ENCODE measurements at regions not wholly inside any gene's neighbourhood (a gene's known extent, or its start where the extent isn't known, plus 50 kb on each side); places are given as distances from the start of the nearest gene placed in this dataset.
"Not testable (repeated sequence)": the region's sequence is repeated elsewhere in the genome, so short reads cannot be mapped to it uniquely, and the experiment has no call there.

- H3K27ac Mint-ChIP-seq, result no peak overlapping the region
- no peaks in the 10 kb centered on the region for H3K4me1 Mint-ChIP-seq
- ATAC-seq, result no peak
Measured at GRCh38 chr2:107543793-107544192, 282.9 kb upstream of the RGPD4 start.

DNA sequence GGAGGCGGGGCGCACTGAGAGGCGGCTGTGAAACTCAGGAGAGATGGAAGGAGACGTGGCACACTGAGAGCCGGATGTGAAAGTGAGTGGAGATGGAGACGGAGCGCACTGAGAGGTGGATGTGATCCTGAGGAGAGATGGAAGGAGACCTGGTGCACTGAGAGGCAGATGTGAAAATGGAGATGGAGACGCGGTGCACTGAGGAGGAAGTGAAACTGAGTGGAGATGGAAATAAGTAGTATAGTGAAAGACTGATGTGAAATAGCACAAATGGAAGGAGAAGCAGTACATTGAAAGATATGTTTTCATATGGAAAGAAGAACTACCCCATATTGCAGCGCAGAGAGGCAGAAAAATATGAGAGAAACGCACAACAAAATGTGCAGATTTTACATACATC is 281.6 kb upstream of the RGPD4 start:
- no peaks in the 10 kb centered on the region for H3K36me3 Mint-ChIP-seq
- no peaks in the 10 kb centered on the region for H3K9me3 Mint-ChIP-seq
- no peak for ATAC-seq
- no peak overlapping the region for H3K27ac Mint-ChIP-seq
- H3K27me3 Mint-ChIP-seq, result no peaks in the 10 kb centered on the region
- H3K4me1 Mint-ChIP-seq, result no peaks in the 10 kb centered on the region
- H3K4me3 Mint-ChIP-seq, result no peak overlapping the region

More at GRCh38 chr2:107543793-107544192, 282.9 kb upstream of the RGPD4 start:
- H3K36me3 Mint-ChIP-seq, result no peaks in the 10 kb centered on the region
- no peaks in the 10 kb centered on the region for H3K9me3 Mint-ChIP-seq
- no peaks in the 10 kb centered on the region for H3K27me3 Mint-ChIP-seq
- H3K4me3 Mint-ChIP-seq, result no peak overlapping the region

DNA sequence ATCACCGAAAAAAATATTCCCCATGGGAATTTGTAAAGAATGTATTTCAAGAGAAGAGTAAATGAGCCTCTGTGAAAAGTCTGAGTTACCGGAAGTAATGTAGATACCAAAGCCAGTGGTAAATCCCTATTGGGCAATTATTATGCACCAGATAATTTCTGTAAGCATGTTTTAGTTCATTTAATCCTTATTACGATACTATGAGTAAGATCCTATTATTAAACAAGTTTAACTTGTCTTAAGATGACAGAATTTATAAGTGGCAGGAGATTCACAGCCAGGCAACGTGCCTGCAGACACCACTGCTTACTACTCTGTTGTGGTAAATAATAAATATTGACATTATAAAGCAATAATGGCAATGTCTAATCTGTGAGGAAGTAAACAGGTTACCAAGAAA is 280.8 kb upstream of the RGPD4 start:
- H3K27me3 Mint-ChIP-seq, result no peaks in the 10 kb centered on the region
- ATAC-seq, result no peak
- no peak overlapping the region for H3K4me3 Mint-ChIP-seq
- no peak overlapping the region for H3K27ac Mint-ChIP-seq
- no peaks in the 10 kb centered on the region for H3K36me3 Mint-ChIP-seq
- H3K9me3 Mint-ChIP-seq, result no peaks in the 10 kb centered on the region
- H3K4me1 Mint-ChIP-seq, result no peaks in the 10 kb centered on the region

DNA sequence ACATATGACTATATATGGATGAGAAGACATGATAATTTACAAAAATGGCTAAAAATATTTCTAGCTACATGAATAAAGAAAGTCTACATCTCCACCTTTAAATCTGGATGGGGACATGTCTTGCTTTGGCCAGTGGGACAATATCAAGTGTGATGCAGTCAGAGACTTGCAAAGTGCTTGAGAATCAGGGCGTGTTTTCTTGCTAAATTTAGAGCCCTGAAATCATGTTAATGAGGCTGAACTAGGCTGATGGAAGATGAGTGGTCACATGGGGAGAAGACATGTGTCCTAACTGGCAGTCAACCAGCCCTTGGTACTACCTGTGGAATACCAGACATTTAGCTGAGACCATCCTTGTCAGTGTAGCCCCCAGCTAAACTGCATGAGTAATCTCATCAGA is 278.5 kb upstream of the RGPD4 start:
- Mint-ChIP-seq H3K4me1 (no peaks in the 10 kb centered on the region), H3K4me3 (no peak overlapping the region), H3K9me3 (no peaks in the 10 kb centered on the region), H3K27ac (no peak overlapping the region), H3K36me3 (no peaks in the 10 kb centered on the region), H3K27me3 (no peaks in the 10 kb centered on the region)
- no peak for ATAC-seq

- Mint-ChIP-seq H3K36me3 (no peaks in the 10 kb centered on the region), H3K27ac (no peak overlapping the region), H3K4me1 (no peaks in the 10 kb centered on the region), H3K9me3 (peaks cover 7% of the 10 kb centered on the region), H3K27me3 (no peaks in the 10 kb centered on the region), H3K4me3 (no peak overlapping the region)
- no peak for ATAC-seq
Measured at GRCh38 chr2:107553046-107553445, 273.6 kb upstream of the RGPD4 start.

GRCh38 chr2:107553539-107553938 is 273.2 kb upstream of the RGPD4 start:
- H3K27ac Mint-ChIP-seq, result no peak overlapping the region
- H3K4me3 Mint-ChIP-seq, result no peak overlapping the region

GRCh38 chr2:107556038-107556627 is 270.6 kb upstream of the RGPD4 start:
- H3K27me3 Mint-ChIP-seq, result no peaks in the 10 kb centered on the region
- no peak overlapping the region for H3K4me3 Mint-ChIP-seq
- peaks cover 7% of the 10 kb centered on the region for H3K9me3 Mint-ChIP-seq
- H3K27ac Mint-ChIP-seq, result no peak overlapping the region
- H3K36me3 Mint-ChIP-seq, result no peaks in the 10 kb centered on the region
- no peaks in the 10 kb centered on the region for H3K4me1 Mint-ChIP-seq
- ATAC-seq, result no peak

More at GRCh38 chr2:107553539-107553938, 273.2 kb upstream of the RGPD4 start:
- no peaks in the 10 kb centered on the region for H3K27me3 Mint-ChIP-seq
- H3K4me1 Mint-ChIP-seq, result no peaks in the 10 kb centered on the region
- no peaks in the 10 kb centered on the region for H3K36me3 Mint-ChIP-seq
- no peak for ATAC-seq
- peaks cover 7% of the 10 kb centered on the region for H3K9me3 Mint-ChIP-seq

DNA sequence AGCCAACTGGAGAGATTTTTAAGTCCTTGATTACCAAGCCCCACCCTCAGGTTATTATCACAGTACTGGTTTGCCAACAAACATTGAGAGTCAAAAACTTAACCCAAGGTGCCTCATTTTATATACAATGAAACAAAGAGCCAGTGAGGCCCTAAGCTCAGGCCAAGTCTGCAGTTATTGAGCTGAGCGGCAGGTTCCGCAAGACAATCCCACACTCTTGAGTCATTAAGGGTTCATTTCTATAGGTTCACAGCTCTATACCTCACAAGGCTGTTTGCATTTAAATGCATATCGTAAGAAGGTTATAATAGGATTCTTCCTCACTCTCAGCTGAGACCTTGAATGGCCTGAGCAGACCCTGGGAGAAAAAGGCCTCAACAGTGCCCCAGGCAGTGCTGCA is 268.4 kb upstream of the RGPD4 start:
- ATAC-seq, result no peak
- Mint-ChIP-seq H3K9me3 (peaks cover 10% of the 10 kb centered on the region), H3K4me3 (no peak overlapping the region), H3K4me1 (no peaks in the 10 kb centered on the region), H3K27me3 (no peaks in the 10 kb centered on the region), H3K27ac (no peak overlapping the region), H3K36me3 (no peaks in the 10 kb centered on the region)

GRCh38 chr2:107569496-107569895 is 257.2 kb upstream of the RGPD4 start:
- Mint-ChIP-seq H3K27me3 (no peaks in the 10 kb centered on the region), H3K36me3 (no peaks in the 10 kb centered on the region), H3K4me1 (no peaks in the 10 kb centered on the region), H3K9me3 (peaks cover 3% of the 10 kb centered on the region), H3K27ac (no peak overlapping the region), H3K4me3 (no peak overlapping the region)
- ATAC-seq, result no peak

DNA sequence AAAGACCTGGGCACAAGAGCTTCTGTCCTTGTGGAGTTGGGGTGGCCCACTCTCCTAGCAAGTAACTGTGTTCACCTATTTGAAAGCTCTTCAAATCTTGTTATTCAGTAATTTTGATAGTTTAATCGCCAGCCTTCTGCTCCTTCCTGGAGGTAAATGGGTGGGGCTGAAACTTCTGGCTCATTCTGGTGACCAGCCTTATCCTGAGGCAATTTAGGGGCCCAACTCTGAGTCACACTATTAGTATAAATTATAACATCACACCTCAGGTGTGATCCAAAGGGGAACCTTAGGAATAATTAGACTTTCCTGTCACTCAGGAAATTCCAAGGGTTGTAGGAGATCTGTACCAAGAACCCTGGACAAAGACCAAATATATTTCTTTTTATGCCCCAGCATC is 255.8 kb upstream of the RGPD4 start:
- H3K27me3 Mint-ChIP-seq, result no peaks in the 10 kb centered on the region
- no peaks in the 10 kb centered on the region for H3K4me1 Mint-ChIP-seq
- H3K36me3 Mint-ChIP-seq, result no peaks in the 10 kb centered on the region
- no peak for ATAC-seq
- peaks cover 3% of the 10 kb centered on the region for H3K9me3 Mint-ChIP-seq
- no peak overlapping the region for H3K27ac Mint-ChIP-seq
- no peak overlapping the region for H3K4me3 Mint-ChIP-seq

DNA sequence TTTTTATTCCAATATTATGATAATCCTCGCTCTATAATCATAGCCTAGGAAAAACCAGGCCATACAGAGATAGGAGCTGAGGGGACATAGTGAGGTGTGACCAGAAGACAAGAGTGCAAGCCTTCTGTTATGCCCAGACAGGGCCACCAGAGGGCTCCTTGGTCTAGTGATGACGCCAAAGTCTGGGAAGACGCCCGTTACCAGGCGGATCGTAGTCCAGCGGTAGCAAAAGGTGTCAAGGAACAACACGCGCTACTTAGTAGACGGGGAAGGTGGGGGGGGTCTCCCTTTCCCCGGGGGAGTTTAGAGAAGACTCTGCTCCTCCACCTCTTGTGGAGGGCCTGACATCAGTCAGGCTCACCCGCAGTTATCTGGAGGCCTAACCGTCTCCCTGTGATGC is 253.8 kb upstream of the RGPD4 start:
- H3K27ac Mint-ChIP-seq, H3K4me1 Mint-ChIP-seq, H3K27me3 Mint-ChIP-seq, H3K4me3 Mint-ChIP-seq, ATAC-seq, H3K9me3 Mint-ChIP-seq, H3K36me3 Mint-ChIP-seq: not testable (repeated sequence)

DNA sequence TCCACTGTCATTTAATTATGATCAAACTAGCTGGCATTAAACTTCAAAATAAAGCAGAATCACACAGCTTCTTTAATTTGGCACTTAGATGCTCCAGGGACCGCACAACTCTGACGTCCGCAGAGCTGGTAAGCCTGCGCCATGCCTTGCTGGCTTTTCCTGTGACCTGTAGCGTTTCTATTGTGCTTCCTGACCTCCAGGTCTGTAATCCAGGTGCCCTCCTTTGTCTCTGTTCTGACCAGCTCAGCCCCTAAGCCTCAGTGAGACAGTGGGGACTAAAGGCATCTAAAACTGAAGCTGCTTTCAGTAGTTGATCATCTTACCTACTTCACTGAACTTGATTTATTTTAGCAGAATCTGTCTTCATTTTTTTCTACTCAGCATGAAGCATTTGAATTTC is 249.7 kb upstream of the RGPD4 start:
- no peak overlapping the region for H3K27ac Mint-ChIP-seq
- ATAC-seq, result no peak
- H3K4me1 Mint-ChIP-seq, result no peaks in the 10 kb centered on the region
- no peaks in the 10 kb centered on the region for H3K27me3 Mint-ChIP-seq
- H3K36me3 Mint-ChIP-seq, result no peaks in the 10 kb centered on the region
- no peak overlapping the region for H3K4me3 Mint-ChIP-seq
- no peaks in the 10 kb centered on the region for H3K9me3 Mint-ChIP-seq

DNA sequence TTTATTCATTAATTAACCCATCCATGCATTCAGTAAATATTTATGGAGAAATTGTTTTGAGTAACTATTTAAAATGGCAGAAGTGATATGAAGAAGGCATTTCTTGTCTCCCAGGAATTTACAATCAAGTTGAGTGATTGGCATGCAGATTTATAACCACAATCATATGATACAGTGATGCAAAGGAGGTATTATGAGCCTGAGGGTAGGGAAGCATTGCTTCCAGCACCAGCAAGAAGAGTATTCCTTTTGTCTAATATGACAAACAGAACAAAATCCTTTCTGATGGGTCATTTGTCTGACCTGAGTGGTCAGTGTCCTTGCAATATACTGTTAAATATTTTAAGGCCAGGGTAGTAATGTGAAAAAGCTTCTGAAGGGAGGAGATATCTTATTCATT is 244.2 kb upstream of the RGPD4 start:
- no peak overlapping the region for H3K27ac Mint-ChIP-seq
- no peaks in the 10 kb centered on the region for H3K27me3 Mint-ChIP-seq
- H3K36me3 Mint-ChIP-seq, result no peaks in the 10 kb centered on the region

GRCh38 chr2:107584577-107584976 is 242.1 kb upstream of the RGPD4 start:
- no peak overlapping the region for H3K27ac Mint-ChIP-seq
- peaks cover 3% of the 10 kb centered on the region for H3K9me3 Mint-ChIP-seq
- H3K27me3 Mint-ChIP-seq, result no peaks in the 10 kb centered on the region
- H3K36me3 Mint-ChIP-seq, result no peaks in the 10 kb centered on the region
- no peak overlapping the region for H3K4me3 Mint-ChIP-seq
- ATAC-seq, result no peak
- no peaks in the 10 kb centered on the region for H3K4me1 Mint-ChIP-seq

More for the DNA sequence above, 244.2 kb upstream of the RGPD4 start:
- H3K9me3 Mint-ChIP-seq, result peaks cover 3% of the 10 kb centered on the region
- no peaks in the 10 kb centered on the region for H3K4me1 Mint-ChIP-seq
- H3K4me3 Mint-ChIP-seq, result no peak overlapping the region
- ATAC-seq, result no peak

DNA sequence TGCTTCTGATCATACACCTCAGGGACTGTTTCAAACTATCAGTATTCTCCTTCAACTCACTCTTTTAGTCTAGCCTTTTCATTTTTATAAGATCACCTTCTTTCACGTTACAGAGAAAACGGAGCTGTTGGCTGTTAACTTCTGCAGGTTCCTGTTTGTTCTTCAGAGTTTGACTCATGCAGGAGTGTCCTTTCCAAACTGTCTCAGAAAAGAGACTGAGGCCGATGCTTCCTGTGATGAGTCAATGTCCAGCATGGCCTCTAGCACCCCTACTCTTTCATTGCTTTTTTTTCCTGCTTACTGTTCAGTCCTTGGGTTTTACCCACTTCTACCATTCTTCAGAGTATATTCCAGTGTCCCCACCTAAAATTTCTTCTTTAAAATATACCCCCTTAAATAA is 240.8 kb upstream of the RGPD4 start:
- H3K27ac Mint-ChIP-seq, result no peak overlapping the region
- H3K9me3 Mint-ChIP-seq, result peaks cover 3% of the 10 kb centered on the region
- H3K4me3 Mint-ChIP-seq, result no peak overlapping the region
- no peaks in the 10 kb centered on the region for H3K36me3 Mint-ChIP-seq
- no peaks in the 10 kb centered on the region for H3K27me3 Mint-ChIP-seq
- ATAC-seq, result no peak
- H3K4me1 Mint-ChIP-seq, result no peaks in the 10 kb centered on the region

DNA sequence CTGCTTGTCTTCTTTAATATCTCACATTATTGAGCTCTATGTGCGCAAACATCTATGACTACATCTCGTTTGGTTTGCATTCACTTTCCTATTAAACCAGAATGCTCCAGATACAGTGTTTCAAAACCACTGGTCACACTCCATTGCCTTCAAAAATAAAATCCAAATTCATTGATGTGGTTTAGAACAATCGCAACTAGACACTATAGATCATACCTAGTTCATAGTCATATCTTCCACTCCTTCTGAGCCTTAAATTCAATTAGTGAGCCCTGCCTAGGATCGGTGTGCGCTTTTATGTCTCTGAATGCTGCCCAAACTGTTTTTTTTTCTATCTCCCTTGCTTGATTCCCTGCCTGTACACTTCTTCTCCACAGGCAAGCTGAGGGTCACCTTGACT is 238.5 kb upstream of the RGPD4 start:
- H3K9me3 Mint-ChIP-seq, result peaks cover 6% of the 10 kb centered on the region
- no peaks in the 10 kb centered on the region for H3K36me3 Mint-ChIP-seq
- H3K4me3 Mint-ChIP-seq, result no peak overlapping the region
- H3K27me3 Mint-ChIP-seq, result no peaks in the 10 kb centered on the region
- no peak for ATAC-seq
- no peak overlapping the region for H3K27ac Mint-ChIP-seq
- H3K4me1 Mint-ChIP-seq, result no peaks in the 10 kb centered on the region

- no peak overlapping the region for H3K4me3 Mint-ChIP-seq
- peaks cover 6% of the 10 kb centered on the region for H3K9me3 Mint-ChIP-seq
- no peak overlapping the region for H3K27ac Mint-ChIP-seq
- H3K4me1 Mint-ChIP-seq, result no peaks in the 10 kb centered on the region
- no peaks in the 10 kb centered on the region for H3K27me3 Mint-ChIP-seq
- ATAC-seq, result no peak
- H3K36me3 Mint-ChIP-seq, result no peaks in the 10 kb centered on the region
Measured at GRCh38 chr2:107589079-107589491, 237.6 kb upstream of the RGPD4 start.

Data from stimulated activated memory B cell treated with anti-CD40 and anti-IgM and Interleukin-4, amounts not matched to agents 10 μg/mL and 1 μg/mL and 100 μg/mL, for 72 hours (primary cell).